Dermis blood vessel endothelial cell (primary cell): ENCODE measurements at regions not wholly inside any gene's neighbourhood (a gene's known extent, or its start where the extent isn't known, plus 50 kb on each side); places are given as distances from the start of the nearest gene placed in this dataset.
"Not testable (repeated sequence)": the region's sequence is repeated elsewhere in the genome, so short reads cannot be mapped to it uniquely, and the experiment has no call there.

Experiments used
- DNase-seq: peaks from one replicate; pipeline ENCODE4 v3.0.0; 2010

GRCh38 chr5:44943647-44944046 is 134.9 kb downstream of the MRPS30 start:
- no peak for DNase-seq

- no peak for DNase-seq
Observed at GRCh38 chr5:44945743-44946142, 137.0 kb downstream of the MRPS30 start.

GRCh38 chr5:44949687-44950086 is 140.9 kb downstream of the MRPS30 start:
- no peak for DNase-seq

DNA sequence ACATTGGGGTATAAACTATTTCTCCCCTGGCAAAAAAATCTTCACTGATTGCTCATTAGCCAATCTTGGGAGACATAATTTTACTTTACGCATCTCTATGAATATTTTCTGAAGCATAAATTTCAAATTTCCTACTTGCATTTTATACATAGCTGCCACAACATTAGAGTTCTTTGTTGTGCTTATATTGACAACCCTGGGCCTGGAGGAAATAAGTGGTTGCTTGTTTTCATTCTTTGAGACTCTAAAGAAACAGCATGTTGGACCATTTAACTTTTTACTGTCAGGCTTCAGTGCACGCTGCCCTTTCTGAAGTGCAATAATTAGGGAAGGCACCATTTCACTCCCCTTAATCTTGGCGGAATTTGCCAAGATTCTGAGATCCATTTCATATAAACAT is 142.6 kb downstream of the MRPS30 start:
- no peak for DNase-seq

DNA sequence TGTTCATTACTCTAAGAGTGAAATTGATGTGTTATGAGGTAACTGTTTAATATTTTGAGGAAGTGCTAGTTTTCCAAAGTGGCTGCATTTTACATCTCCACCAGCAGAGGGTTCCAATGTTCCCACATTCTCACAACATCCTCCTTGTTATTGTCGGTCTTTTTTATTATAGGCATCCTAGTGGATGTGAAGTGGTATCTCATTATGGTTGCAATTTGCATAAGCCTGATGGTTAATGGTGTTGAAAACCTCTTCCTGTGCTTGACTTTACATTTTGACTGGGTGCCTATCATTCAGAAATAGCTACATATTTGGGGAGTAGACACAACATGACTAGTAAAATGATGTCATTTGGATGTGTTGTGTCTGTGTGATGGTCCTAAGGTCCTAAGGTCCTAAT is 143.6 kb downstream of the MRPS30 start:
- DNase-seq = peak; percentile 63

- no peak for DNase-seq
Observed at GRCh38 chr5:44953078-44953477, 144.3 kb downstream of the MRPS30 start.

GRCh38 chr5:44958943-44959454 is 150.3 kb downstream of the MRPS30 start:
- not testable (repeated sequence) for DNase-seq

GRCh38 chr5:44969825-44970224 is 161.1 kb downstream of the MRPS30 start:
- no peak for DNase-seq

GRCh38 chr5:44970963-44971362 is 162.2 kb downstream of the MRPS30 start:
- DNase-seq = not testable (repeated sequence)

DNA sequence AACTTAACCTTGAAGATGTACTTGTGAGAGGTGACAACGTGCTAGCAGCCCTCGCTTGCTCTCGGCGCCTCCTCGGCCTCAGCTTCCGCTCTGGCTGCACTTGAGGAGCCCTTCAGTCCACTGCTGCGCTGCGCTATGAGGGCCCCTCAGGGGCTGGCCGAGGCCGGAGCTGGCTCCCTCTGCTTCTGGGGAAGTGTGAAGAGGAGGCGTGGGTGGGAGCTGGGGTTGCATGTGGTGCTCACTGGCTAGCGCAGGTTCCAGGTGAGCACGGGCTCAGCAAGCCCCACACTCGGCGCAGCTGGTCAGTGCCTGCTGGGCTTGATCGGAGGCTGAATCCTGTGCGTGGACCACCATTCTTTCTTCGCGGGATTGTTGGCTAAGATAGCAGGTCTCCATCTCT is 166.1 kb downstream of the MRPS30 start:
- no peak for DNase-seq

GRCh38 chr5:44981708-44982107 is 173.0 kb downstream of the MRPS30 start:
- no peak for DNase-seq

DNA sequence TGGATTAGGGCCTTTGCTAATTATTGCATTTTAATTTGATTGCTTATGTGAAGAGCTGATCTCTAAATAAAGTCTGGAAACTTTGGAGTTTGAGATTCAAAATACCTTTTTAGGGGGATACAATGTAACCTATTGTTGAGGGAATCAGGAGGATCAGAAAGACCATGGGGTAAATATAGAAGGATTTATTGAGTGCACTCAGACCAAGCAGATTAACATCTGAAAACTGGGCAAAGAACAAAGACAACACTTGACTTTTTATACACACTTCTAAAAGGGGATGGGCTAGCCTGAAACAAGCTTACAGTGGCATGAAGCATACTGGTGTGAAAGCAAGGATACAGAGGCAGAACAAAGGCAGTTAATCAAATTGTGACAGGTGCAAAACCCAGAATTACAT is 174.3 kb downstream of the MRPS30 start:
- DNase-seq = peak; percentile 0

GRCh38 chr5:44987026-44987425 is 178.3 kb downstream of the MRPS30 start:
- no peak for DNase-seq

DNA sequence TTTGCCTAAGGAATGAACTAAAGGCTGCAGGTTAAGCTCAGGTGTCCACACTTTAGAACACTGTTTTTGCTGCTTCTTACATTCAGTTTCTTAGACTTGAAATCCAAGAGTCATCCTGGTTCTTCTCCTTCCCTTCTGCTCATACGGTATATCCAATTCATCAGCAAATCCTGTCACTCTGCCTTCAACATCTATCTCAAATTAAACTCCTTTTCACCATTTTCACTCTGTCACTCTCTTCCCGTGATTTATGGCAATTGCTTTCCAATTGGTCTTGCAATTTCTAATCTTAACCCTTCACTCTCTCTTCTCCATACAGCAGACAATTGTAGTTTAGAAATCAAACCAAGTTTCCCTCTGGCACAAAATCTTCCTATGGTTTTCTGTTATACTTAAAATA is 182.9 kb downstream of the MRPS30 start:
- DNase-seq = no peak

DNA sequence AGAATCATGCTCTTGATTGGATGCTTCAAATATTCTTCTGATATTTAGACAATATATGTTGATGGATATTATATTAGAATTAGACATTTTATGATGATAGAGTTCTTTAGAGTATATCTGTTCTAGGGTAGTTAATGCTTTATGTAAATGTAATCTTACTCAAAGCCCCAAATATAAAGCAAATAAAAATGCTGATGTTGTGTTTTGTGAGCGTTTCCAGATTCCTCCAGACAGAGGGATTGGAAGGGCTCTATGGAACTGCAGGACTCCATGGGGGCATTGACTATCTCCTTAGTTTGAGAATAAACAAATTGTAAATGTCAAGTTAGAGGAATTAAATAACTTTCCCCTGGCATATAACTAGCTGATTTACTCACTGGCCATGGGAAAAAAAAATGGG is 184.5 kb downstream of the MRPS30 start:
- DNase-seq = no peak

DNA sequence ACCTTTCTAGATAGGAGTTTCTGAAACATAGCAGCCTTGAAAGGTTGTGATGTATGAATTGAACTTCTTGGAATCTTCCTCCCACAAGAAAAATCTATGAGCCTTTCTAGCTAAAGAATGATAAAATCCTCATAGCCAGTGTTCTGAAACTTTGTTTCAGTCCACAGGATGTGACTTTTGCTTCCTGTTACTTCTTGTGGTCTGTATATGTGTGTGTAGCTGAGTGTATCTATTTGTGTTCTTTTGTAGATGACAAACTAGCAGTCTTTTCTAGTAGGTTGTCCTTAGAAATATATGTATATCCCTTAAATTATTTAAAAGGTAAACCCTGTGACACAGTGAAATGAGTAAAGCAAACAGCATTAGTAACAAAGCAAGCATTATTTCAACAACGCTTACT is 188.8 kb downstream of the MRPS30 start:
- DNase-seq = no peak

GRCh38 chr5:45007102-45007501 is 198.4 kb downstream of the MRPS30 start:
- DNase-seq = not testable (repeated sequence)

GRCh38 chr5:45017568-45017967 is 208.8 kb downstream of the MRPS30 start:
- no peak for DNase-seq

DNA sequence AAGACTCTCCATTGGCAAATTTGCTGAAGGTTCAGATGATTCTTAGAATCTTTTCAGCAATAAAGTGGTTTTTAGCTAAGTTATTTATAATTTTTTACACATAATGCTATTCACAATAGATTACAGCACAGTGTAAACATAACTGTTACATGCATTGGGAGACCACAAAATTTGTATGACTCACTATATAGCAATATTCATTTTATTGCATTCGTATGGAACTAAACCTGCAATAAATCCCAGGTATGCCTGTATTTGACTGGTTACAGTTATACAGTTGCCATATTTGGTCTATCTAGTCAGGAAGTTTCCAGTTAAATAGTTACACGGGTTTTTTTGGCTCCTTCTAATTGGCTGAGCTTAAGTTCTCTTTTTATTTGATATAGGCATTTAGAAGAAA is 220.8 kb downstream of the MRPS30 start:
- no peak for DNase-seq

DNA sequence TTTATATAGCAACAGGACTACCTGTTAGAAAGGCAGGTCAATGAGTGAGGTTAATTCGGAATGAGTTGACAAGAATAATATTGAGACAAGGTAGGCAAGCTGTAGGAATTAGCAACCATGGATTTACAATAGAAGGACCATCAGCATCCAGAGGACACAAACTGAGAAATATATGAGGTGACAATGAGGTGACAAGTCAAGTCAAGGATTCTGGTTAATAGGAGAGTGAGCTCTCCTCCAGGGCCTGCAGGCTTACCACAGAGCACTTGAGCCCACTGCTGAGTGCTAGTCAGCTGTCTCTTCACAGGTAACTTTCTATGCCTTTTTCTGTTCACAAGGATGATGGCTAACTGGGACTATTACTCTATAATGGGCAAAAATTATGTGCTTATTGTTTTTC is 227.2 kb downstream of the MRPS30 start:
- no peak for DNase-seq

- no peak for DNase-seq
Observed at GRCh38 chr5:45037927-45038326, 229.2 kb downstream of the MRPS30 start.

DNA sequence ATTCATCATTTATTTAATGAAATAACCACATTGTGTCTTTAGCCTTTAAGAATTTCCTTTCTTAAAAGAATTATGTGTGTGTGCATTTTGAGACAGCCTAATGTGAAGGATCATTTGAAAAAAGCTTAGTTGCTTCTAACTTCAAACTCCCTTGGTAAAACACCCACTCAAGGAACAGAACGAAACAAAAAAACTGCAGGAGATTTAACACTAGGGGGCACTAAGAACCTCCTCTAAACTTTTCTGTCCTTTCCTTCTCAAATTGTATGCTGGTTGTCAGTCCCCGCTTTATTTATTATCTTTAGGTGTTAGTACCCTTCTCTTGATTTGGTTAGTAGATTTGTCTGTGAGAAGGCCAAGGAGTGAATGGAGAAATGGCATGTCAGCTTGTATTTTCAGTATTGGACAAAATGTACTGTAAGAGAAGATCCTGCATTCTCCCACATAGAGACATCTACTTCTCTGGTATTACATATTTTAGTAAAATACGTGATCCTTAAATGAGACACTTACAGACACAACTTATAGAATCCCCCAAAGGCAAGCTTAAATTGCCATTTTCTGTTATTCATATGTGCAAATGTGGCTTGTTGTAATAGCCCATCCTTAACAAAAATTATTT is 229.7 kb downstream of the MRPS30 start:
- peak; percentile 55 for DNase-seq

- DNase-seq = no peak
Observed at GRCh38 chr5:45042283-45042682, 233.5 kb downstream of the MRPS30 start.

DNA sequence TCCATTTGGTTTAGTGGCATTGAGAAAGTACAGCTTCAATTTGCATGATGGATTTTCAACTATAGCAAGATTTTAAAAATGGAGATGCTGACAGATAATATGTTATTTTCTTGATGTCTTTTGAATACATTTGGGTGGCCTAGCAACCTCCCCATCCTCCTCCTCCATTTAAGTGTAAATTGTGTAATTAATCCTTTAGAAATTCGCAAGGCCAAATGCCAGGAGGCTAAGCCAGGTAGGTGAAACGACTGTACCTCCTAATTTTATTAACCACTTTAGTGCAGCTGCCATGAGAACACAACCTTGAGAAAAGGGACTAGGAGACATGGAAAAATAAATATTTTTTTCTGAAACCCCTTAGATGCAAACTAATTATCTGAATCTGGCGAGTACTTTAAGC is 248.8 kb downstream of the MRPS30 start:
- DNase-seq = no peak

- no peak for DNase-seq
Observed at GRCh38 chr5:45060724-45061123, 252.0 kb downstream of the MRPS30 start.
